B cell (primary cell): ENCODE measurements at regions not wholly inside any gene's neighbourhood (a gene's known extent, or its start where the extent isn't known, plus 50 kb on each side); places are given as distances from the start of the nearest gene placed in this dataset.

ENCODE experiments used
- EZH2 ChIP-seq: IDR thresholded peaks from 2 replicates; pipeline ENCODE4 v1.6.1; 2012; ENCODE audit warnings: borderline replicate concordance, low read depth, mild to moderate bottlenecking, moderate library complexity, low read length; ENCODE audit not compliant: insufficient read depth, poor library complexity, severe bottlenecking
- TF ChIP-seq, protein P1 (sequence below): fragments of 200-600 bp; IDR thresholded peaks from one replicate; pipeline ENCODE4 v1.8.0; 2022; ENCODE audit warnings: antibody characterized with exemption, mild to moderate bottlenecking

DNA sequence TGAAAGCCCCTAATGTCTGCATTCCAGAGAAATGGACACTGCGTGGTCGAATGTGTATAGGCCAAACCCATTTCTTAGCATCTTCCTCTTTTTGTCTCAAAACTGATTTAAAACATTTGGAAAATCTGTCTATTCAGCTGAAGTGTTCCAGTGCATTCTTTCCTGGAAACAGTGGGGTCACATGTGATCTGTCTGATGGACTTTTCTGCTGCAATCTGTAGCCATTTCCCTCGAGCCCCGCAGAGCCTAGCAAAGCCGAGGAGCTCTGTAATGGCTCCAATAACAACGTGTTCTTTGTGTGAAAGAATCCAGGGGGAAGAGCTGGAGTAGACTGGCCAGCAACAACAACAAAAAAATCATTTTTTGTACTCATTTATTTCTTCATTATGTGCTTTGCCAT is 329.3 kb downstream of the BARHL2 start:
- TF ChIP-seq, protein P1, sequence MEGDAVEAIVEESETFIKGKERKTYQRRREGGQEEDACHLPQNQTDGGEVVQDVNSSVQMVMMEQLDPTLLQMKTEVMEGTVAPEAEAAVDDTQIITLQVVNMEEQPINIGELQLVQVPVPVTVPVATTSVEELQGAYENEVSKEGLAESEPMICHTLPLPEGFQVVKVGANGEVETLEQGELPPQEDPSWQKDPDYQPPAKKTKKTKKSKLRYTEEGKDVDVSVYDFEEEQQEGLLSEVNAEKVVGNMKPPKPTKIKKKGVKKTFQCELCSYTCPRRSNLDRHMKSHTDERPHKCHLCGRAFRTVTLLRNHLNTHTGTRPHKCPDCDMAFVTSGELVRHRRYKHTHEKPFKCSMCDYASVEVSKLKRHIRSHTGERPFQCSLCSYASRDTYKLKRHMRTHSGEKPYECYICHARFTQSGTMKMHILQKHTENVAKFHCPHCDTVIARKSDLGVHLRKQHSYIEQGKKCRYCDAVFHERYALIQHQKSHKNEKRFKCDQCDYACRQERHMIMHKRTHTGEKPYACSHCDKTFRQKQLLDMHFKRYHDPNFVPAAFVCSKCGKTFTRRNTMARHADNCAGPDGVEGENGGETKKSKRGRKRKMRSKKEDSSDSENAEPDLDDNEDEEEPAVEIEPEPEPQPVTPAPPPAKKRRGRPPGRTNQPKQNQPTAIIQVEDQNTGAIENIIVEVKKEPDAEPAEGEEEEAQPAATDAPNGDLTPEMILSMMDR = no peak
- no peak for TF ChIP-seq EZH2
